Stomach (tissue), 8 donors: ENCODE measurements at regions not wholly inside any gene's neighbourhood (a gene's known extent, or its start where the extent isn't known, plus 50 kb on each side); places are given as distances from the start of the nearest gene placed in this dataset.

ENCODE experiments used
- DNase-seq, 2 donors: peaks; one replicate each; pipeline versions ENCODE4 v3.0.0 to v3.0.0-alpha.2; 2013 to 2019
- H3K27ac ChIP-seq, 5 donors: fragments of 200-600 bp in 4 of 5; sonication (generic) in 4 of 5; one replicate each; pipeline ENCODE4 v1.5.1; 2013 to 2019; ENCODE audit warnings: mild to moderate bottlenecking in 1 of 5, moderate library complexity in 1 of 5
- H3K27me3 ChIP-seq, 3 donors: fragments of 200-600 bp; sonication (generic); one replicate each; pipeline ENCODE4 v1.5.1; 2017 to 2019; ENCODE audit warnings: mixed run types in 1 of 3
- H3K36me3 ChIP-seq, 4 donors: fragments of 200-600 bp; sonication (generic); 1 replicate in 3 of 4; 2 replicates in 1 of 4; pipeline ENCODE4 v1.5.1; 2016 to 2019
- H3K4me1 ChIP-seq, 4 donors: fragments of 200-600 bp; sonication (generic); one replicate each; pipeline ENCODE4 v1.5.1; 2016 to 2019
- H3K4me3 ChIP-seq, 4 donors: fragments of 200-600 bp; sonication (generic) in 3 of 4; one replicate each; pipeline ENCODE4 v1.5.1; 2016 to 2019; ENCODE audit warnings: mild to moderate bottlenecking in 1 of 4
- H3K9me3 ChIP-seq, 4 donors: fragments of 200-600 bp; sonication (generic); one replicate each; pipeline ENCODE4 v1.5.1; 2016 to 2019
- CTCF ChIP-seq, 7 experiments: fragments of 450-650 bp in 4 of 7; fragments of 200-600 bp in 3 of 7; sonication (generic) in 3 of 7; IDR thresholded peaks; one replicate each; pipeline ENCODE4 v1.5.1; 2016 to 2019; ENCODE audit warnings: antibody characterized with exemption in 7 of 7, control low read depth in 2 of 7, mild to moderate bottlenecking in 1 of 7
- EP300 ChIP-seq: sonication (generic); formaldehyde crosslinking; IDR thresholded peaks from one replicate; pipeline ENCODE4 v1.6.1; 2017; ENCODE audit warnings: antibody characterized with exemption
- POLR2A ChIP-seq, 4 donors: fragments of 450-650 bp; IDR thresholded peaks; one replicate each; pipeline ENCODE4 v1.6.1; 2016; ENCODE audit warnings: antibody characterized with exemption in 4 of 4, control low read depth in 2 of 4, mild to moderate bottlenecking in 1 of 4, moderate library complexity in 1 of 4
- POLR2AphosphoS5 ChIP-seq, 3 donors: sonication (generic); formaldehyde crosslinking; IDR thresholded peaks; one replicate each; pipeline ENCODE4 v1.6.1; 2016; ENCODE audit warnings: antibody characterized with exemption in 3 of 3
- WGBS, 5 donors: extraction: QIAGEN DNeasy Blood & Tissue Kit in 3 of 5; methylation state at CpG; one replicate each; pipeline versions ENCODE4 v1.1.5 to v1.1.7; 2013 to 2018; 5-methylcytosine and 5-hydroxymethylcytosine counted together
- intact Hi-C: fragments of 100-400 bp; cut with DNase I; formaldehyde crosslinking; loops from one replicate; pipeline ENCODE4 v1.15.1; 2023; ENCODE audit warnings: low total_unique reads
- donor health status: healthy with polysubstance abuse.
- donor health status: Bipolar disorder and iron deficiency.
- donor health status: healthy.

GRCh38 chr18:56152551-56153310 lies 485.7 kb downstream of the TXNL1 start:
- Histone ChIP-seq H3K4me3 (no peak overlapping the region), H3K27ac (no peak overlapping the region), H3K4me1 (no peaks in the 10 kb centered on the region), H3K9me3 (no peaks in the 10 kb centered on the region), H3K27me3 (no peaks in the 10 kb centered on the region), H3K36me3 (no peaks in the 10 kb centered on the region)
- TF ChIP-seq POLR2A (IDR thresholded peaks at IDR 0.05) (no peak), EP300 (no peak), POLR2AphosphoS5 (IDR thresholded peaks at IDR 0.05) (no peak)
- intact Hi-C loops, result no loop called here
- 44 to 58% (median 50%) methylated on average over 13 of the region's 13 CpGs for WGBS, 5 donors
- peak in 1 of 2 donors; percentile 41 for DNase-seq

- Histone ChIP-seq H3K27me3 (no peaks in the 10 kb centered on the region), H3K4me1 (no peaks in the 10 kb centered on the region), H3K36me3 (no peaks in the 10 kb centered on the region), H3K4me3 (no peak overlapping the region), H3K9me3 (no peaks in the 10 kb centered on the region), H3K27ac (no peak overlapping the region)
- DNase-seq, result no peak
- TF ChIP-seq POLR2A (IDR thresholded peaks at IDR 0.05) (no peak), EP300 (no peak), POLR2AphosphoS5 (IDR thresholded peaks at IDR 0.05) (no peak), CTCF (IDR thresholded peaks at IDR 0.05) (no peak)
- intact Hi-C loops, result no loop called here
Observed at GRCh38 chr18:56148373-56148772, 490.0 kb downstream of the TXNL1 start.

- 62 to 79% (median 73%) methylated on average over 1 of the region's 1 CpG for WGBS, 5 donors
- Histone ChIP-seq H3K36me3 (no peaks in the 10 kb centered on the region), H3K9me3 (no peaks in the 10 kb centered on the region), H3K27me3 (no peaks in the 10 kb centered on the region), H3K27ac (no peak overlapping the region), H3K4me1 (no peaks in the 10 kb centered on the region), H3K4me3 (no peak overlapping the region)
- intact Hi-C loops, result no loop called here
- DNase-seq, result no peak
- TF ChIP-seq POLR2A (IDR thresholded peaks at IDR 0.05), result no peak
- TF ChIP-seq CTCF (IDR thresholded peaks at IDR 0.05), result no peak
- no peak for TF ChIP-seq EP300
- TF ChIP-seq POLR2AphosphoS5 (IDR thresholded peaks at IDR 0.05), result no peak
Observed at GRCh38 chr18:56146565-56146964, 491.8 kb downstream of the TXNL1 start.

GRCh38 chr18:56142001-56142400 lies 496.4 kb downstream of the TXNL1 start:
- no peak overlapping the region for H3K4me3 ChIP-seq
- intact Hi-C loops, result no loop called here
- no peak overlapping the region for H3K27ac ChIP-seq
- DNase-seq, result no peak
- no peaks in the 10 kb centered on the region for H3K9me3 ChIP-seq
- H3K4me1 ChIP-seq, result no peaks in the 10 kb centered on the region
- TF ChIP-seq POLR2A (IDR thresholded peaks at IDR 0.05), result no peak
- no peak for TF ChIP-seq EP300
- no peak for TF ChIP-seq CTCF (IDR thresholded peaks at IDR 0.05)
- TF ChIP-seq POLR2AphosphoS5 (IDR thresholded peaks at IDR 0.05), result no peak
- WGBS, 5 donors, result 88 to 93% (median 92%) methylated on average over 2 of the region's 2 CpGs
- no peaks in the 10 kb centered on the region for H3K36me3 ChIP-seq
- H3K27me3 ChIP-seq, result no peaks in the 10 kb centered on the region

- Histone ChIP-seq H3K36me3 (no peaks in the 10 kb centered on the region), H3K27me3 (no peaks in the 10 kb centered on the region), H3K27ac (peak overlapping the region in 4 of 5 donors; percentile 44 to 67 (median 58)), H3K4me1 (no peaks in the 10 kb centered on the region), H3K4me3 (no peak overlapping the region), H3K9me3 (no peaks in the 10 kb centered on the region)
- intact Hi-C loops, result no loop called here
- peak; percentile 12 to 27 for DNase-seq
- 71 to 83% (median 79%) methylated on average over 8 of the region's 8 CpGs for WGBS, 5 donors
- TF ChIP-seq POLR2A (IDR thresholded peaks at IDR 0.05) (no peak), EP300 (peak; percentile 57), POLR2AphosphoS5 (IDR thresholded peaks at IDR 0.05) (peak in 1 of 3 donors; percentile 44), CTCF (IDR thresholded peaks at IDR 0.05) (no peak)
Observed at GRCh38 chr18:56139792-56140254, 498.6 kb downstream of the TXNL1 start.
